ENCODE measurements at regions not wholly inside any gene's neighbourhood (a gene's known extent, or its start where the extent isn't known, plus 50 kb on each side); places are given as distances from the start of the nearest gene placed in this dataset.
"Not testable (repeated sequence)": the region's sequence is repeated elsewhere in the genome, so short reads cannot be mapped to it uniquely, and the experiment has no call there.

DNA sequence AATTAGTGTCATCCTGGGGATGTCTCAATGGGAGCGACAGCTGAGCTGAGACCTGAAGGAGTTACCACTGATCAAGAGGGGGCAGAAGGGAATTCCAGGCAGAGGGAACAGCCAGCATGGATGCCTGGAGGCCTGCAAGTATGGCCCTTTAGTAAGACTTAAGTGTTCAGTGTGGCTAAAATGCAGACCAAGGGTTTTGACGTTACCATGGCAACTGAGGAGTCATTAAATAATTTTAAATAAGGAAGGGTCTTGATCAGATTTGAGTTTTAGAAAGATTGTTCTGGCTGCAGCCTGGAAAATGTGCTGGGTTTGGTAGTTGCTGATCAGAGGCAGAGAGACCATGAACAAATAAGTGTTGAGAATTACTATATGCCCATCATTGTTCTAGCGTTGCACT is 285.5 kb downstream of the USP46 start:
- DNase-seq (ENCODE audit: low spot score), result no peak

DNA sequence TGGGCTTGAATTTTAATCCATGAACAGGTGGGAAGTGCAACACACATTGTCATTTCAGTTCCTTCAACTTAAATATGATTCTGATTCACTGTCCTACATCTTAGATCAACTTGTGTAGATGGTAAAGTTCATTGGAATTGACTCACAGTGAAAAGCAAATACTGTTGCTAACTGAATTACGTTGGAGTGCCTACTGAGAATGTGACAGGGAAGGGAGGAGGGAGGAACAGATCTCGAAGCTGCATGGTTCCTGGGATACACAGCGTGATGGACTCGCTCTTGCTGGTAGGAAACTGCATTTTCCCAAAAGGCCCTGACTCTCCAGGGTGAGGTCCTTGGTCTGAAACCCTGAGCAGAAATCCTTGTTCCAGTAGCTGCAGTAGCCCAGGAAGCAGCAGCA is 284.2 kb downstream of the USP46 start:
- no peak for DNase-seq (ENCODE audit: low spot score)

DNA sequence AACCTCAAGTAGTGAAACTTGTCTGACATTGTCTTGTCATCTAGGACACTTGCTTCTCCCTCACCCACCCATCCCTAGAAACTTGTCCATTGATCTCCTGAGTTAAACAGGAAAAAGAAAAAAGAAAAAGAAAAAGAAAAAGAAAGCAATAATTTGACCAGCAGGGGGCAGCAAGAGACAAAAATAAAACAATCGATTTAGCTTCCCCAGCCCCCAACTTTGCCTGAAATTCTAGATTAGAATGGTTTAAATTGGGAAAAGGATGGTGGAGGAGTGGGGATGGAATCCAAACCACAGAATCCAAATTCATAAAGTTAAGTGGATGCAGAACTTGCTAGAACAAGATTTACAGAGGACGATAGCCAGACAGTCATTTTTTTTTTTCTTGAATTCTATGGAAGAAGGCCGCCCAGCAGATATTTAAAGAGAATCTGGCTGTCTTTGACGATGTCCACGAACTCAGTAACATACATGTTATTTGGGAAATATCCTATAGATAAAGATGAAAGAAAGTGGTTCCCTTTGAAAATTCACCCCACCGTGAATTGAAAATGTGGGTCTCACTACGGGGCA is 282.9 kb downstream of the USP46 start:
- peak; percentile 33 for DNase-seq (ENCODE audit: low spot score)

DNA sequence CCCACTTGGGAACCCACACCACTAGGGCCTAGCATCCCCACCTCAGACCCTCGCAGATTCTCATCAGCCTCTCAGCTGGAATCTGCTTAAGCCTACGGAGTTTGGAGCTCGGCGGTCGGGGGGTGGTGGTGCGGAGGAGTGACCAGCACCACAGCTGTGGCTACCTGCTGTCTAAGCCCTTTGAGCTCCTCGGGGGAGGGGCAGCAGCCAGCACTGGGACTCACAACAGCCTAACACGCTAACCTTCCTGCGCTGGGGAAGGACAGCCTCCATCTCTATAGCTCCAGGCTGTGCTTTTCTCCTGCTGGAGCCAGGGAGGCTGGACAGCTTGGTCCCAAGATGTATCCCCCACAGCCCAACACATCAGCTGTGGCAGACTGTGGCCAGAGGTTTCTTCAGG is 281.5 kb downstream of the USP46 start:
- DNase-seq (ENCODE audit: low spot score), result no peak

DNA sequence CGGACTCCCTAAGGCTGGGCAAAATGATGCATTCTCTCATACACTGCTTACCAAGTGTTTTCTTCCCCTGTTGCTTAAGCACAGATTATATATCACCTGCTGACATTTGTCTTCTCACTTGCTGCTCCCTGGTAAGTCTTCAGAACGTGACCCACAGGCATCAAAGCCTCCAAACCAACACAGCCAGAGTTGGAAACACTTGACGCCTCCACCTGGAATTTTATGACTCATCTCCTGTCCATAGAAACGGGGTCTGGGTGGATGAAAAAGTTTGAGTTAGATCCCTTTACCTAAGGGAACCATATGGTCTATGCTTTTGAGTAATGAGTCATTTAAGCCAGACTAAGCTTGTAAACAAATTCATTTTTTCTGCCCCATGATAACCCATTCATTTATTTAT is 251.6 kb downstream of the USP46 start:
- no peak for DNase-seq (ENCODE audit: low spot score)

DNA sequence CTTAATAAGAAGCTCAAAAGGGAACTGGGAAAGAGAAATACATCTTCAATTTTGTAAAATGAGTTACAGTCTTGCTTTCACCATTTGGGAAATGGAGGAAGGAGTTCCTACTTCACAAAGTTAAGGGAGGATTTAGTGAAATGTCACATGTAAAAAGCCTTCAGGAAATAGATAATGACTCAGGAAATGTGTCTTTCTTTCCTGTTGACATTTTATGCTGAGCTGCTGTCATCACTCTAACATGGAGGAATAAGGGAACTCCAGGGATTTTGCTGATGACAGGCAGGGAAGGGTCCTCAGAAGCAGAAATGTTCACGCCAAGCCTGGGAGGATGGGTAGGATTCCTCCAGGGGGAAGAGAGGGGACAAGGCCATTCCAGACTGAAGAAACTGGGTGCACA is 251.1 kb downstream of the USP46 start:
- no peak for DNase-seq (ENCODE audit: low spot score)

DNA sequence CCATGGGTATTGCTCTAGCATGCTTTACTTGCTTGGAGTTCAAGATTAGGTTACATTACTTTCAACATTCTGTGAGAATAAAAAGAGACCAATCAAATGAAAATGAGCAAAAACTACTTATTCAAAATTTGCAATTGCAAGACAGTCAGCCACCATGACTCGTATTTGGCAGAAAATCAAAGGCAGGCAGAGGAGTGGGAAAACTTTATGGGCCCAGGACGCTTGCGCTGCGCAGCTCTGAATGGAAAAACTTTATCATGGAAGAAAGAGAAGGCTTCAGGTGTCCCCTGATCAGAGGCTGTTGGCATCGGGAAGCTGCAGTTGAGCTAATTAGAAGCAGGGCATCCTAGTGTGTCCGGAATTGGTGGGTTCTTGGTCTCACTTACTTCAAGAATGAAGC is 250.6 kb downstream of the USP46 start:
- no peak for DNase-seq (ENCODE audit: low spot score)

DNA sequence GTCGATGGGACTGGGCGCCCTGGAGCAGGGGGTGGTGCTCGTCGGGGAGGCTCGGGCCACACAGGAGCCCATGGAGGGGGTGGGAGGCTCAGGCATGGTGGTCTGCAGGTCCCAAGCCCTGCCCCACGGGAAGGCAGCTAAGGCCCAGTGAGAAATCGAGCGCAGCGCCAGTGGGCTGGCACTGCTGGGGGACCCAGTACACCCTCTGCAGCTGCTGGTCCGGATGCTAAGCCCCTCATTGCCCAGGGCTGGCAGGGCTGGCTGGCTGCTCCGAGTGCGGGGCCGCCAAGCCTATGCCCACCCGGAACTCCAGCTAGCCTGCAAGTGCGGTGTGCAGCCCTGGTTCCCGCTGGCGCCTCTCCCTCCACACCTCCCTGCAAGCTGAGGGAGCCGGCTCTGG is 249.3 kb downstream of the USP46 start:
- not testable (repeated sequence) for DNase-seq (ENCODE audit: low spot score)

DNA sequence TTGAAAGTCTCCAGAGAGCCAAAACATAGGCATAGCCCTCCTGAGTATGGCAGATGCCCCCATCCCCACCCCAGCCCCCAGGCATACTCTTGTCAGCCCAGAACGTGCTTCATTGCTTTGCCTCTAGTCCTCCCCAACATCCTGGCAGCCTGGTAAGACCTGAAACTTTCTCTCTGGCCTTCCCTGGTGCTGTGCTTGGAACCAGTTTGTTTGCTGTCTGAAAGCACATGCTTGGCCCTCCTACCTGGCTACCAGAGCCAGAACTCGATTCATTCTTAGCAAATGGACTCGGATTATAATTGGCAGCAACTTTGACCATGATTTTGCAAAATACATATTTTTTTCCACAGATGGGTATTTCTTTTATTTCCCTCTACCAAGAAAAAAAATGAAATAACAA is 248.1 kb downstream of the USP46 start:
- DNase-seq (ENCODE audit: low spot score), result no peak

DNA sequence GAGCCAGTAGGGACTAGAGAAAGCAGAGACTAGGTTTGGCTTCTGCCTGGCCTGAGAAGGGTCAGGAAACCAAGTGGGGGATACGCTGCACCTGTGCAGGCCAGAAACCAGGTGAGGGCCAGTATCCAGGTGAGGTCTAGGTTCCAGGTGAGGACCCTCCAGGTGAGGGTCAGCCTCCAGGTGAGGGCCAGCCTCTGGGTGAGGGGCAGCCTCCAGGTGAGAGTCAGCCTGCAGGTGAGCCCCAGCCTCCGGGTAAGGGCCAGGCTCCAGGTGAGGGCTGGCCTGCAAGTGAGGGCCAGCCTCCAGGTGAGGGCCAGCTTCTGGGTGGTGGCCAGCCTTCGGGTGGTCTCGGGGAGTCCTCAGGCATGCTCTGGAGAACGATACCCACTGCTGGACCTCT is 238.8 kb downstream of the USP46 start:
- DNase-seq (ENCODE audit: low spot score), result no peak

DNA sequence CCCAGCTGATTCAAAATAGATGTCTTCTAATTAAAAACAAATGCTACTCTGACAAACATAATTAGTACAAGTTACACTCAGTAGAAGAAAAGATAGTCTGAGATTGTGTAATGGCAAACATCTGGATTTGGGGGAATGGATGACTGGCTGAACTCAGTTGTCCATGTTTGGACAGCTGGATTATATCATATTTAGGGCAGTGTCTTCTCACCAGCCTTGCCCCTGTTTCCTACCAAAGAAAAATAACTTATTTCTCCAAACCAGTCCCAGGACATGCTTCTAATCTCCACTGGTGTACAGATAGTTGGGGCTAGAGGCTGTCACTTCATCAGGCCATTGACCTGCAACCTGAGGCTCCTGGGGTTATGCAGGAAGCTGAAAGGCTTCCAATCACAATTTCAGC is 237.3 kb downstream of the USP46 start:
- DNase-seq (ENCODE audit: low spot score), result no peak

DNA sequence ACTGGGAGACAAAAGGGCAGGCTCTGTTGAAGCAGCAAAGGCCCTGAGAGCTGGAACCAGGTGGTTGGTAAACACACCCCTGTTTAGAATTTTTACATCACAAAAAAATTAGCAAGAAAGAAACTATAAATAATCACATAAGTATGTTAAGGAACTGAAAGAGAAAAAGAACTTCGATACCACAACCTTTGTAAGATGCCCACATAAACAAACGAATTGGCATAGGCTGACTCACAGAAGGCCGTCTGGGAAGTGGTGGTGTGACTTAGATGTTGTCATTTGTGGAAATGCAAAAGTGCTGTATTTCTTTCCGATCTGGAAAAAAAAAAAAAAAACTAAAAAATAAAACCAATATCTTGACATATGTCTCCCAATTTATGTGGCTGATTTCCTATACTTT is 235.1 kb downstream of the USP46 start:
- DNase-seq (ENCODE audit: low spot score), result no peak

DNA sequence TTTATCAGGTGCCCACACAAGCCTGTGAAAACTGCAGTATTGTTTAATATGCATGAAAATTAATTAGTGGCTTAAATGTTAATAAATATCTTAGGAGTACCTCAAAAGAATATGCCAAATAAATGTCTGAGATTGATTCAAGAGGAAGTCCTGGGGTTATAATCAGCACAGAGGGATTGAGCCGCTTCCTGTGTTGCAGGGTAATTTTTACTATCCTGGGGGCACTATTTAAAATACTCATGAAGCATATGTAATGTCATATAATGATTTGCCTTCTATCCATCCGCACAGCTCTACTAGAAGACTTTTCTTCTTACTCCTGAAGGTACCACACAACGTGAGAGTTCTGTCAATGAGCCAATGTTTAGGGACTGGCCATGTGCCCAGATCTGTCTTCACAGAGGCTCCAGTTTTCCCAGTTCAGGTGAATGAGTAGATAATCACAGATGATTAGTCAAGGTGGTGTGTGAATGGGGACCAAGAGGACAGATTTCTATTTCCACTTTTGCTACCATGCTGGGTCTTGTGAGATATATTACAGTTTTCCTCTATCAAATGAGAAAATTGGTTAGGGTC is 233.3 kb downstream of the USP46 start:
- DNase-seq (ENCODE audit: low spot score), result no peak

DNA sequence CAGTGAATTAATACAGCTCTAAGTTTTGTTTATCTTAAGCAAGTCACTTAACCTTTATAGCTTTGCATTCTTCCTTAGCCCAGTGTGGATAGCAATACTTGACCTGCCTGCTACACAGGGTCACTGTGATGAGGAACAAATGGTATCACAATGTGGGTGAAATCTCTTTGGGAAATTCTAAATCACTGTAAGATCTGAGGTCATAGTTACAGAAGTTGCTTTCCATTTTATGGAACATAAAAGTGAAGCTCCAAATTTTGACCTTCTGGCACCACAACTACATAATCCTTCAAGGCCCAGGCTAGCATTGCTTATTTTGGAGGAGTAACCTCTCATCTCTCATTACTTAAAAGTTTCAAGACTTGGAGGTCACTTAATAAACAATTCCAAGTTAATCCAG is 227.7 kb downstream of the USP46 start:
- no peak for DNase-seq (ENCODE audit: low spot score)

DNA sequence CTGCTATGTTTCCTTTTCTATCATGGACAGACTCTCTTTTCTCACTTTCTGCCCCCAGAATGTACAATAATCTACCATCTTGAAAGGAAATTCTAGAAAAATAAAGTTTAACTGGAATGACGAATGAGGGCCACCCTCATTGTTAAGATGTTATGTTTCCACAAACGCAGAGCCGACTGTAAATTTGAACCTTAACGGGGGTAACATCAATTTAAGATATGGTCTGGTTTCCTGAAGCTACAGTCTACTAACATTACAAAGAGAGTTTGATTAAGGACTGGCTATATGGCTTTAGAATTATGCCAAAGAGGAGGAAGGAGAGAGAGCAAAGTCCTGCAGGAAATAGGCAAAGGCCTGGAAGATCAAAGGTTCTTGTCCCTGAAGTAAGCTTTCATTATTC is 227.2 kb downstream of the USP46 start:
- no peak for DNase-seq (ENCODE audit: low spot score)

DNA sequence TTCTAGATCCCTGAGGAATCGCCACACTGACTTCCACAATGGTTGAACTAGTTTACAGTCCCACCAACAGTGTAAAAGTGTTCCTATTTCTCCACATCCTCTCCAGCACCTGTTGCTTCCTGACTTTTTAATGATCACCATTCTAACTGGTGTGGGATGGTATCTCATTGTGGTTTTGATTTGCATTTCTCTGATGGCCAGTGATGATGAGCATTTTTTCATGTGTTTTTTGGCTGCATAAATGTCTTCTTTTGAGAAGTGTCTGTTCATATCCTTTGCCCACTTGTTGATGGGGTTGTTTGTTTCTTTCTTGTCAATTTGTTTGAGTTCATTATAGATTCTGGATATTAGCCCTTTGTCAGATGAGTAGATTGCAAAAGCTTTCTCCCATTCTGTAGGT is 216.6 kb downstream of the USP46 start:
- DNase-seq (ENCODE audit: low spot score), result not testable (repeated sequence)

DNA sequence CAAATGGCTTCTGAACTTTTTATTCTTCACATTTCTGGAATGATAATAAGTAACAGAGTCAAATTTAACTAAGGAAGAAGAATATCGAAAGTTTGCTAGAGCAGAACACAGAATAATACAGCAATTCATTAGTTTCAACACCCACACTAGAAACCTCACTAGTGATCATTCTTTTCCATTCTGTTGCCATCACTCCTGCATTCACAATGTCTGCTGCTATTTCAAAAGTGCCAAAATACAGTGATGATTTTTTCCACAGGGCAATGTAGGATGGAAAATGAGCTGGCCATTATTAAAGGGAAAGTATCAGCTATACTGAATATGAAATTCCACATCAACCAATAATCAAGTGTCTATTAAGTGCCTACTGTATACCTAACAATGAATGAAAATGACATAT is 186.7 kb downstream of the USP46 start:
- no peak for DNase-seq (ENCODE audit: low spot score)

DNA sequence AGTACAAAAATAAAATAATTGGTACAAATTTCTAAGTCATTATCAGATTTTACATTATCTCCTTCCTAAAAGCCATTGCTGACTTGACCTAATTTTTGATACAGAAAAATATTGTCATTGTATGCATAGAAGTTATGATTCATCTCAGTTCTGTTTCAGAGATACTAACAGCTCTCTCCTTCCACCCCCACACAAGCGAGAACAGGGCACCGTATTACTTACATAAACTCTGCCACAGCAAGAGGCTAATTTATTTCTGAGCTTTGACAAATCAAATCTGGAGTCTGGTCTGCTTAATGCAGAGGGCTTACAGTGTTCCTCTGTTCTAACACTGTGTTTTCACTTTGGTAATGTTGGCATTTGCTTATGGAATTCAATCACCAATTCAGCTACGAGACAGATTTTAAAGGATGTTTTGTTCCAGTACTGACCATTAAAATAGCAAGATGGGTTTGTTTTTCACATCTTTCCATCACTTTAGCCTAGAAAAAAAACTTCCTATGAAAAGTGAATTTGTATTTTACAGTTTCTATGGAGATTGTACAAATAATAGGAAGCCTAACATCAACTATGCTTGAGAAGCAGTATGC is 181.8 kb downstream of the USP46 start:
- DNase-seq (ENCODE audit: low spot score), result no peak

DNA sequence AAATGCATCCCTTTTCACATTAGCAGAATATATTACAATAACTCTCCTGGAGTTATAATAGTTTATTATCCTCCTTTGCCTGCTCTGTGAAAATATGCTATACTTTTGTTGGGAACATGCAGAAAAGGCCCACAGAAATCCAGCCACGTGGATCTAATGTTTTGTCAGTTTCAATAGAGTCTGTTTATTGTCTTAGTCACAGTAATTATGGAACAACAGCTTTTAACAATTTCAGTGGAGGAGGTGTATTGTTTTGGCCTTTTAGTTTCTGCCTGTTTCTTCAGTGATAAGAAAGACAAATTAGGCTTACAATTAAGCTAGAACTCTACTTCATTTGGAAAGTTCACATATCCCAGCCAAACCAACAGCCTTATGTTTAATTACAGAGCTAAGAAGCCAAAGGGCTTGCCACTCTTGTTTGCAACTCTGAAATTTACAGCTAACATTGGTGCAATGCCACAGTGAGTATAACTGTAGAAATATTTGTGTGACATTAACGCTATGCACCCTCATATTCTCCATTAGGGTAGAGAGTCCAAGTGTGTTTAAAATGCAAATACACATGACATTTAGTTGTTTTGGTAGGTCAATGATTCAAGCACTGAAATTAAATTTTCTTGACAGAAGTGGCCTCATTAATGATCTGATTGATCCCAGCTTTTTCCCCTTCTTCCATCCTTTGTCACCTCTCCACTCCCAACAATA is 175.8 kb downstream of the USP46 start:
- no peak for DNase-seq (ENCODE audit: low spot score)

DNA sequence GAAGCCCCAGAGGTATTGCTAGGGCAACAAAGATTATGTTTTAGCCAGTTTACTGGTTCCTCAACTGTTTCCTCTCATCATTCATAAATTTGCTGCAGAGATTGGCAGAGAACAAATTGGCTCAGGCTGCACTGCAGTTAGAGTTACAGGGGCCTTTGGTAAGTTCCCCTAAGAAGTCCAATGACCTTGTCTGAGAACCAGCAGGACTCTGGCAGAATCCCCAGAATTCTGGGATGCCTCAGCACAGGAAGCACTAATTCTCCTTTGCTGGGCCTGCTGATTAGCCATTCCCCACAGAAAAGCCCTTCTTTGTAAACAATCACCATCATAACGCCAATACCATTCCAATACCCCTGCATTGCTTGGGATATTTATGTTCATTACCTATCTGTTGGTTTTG is 151.3 kb downstream of the USP46 start:
- no peak for DNase-seq (ENCODE audit: low spot score)

DNA sequence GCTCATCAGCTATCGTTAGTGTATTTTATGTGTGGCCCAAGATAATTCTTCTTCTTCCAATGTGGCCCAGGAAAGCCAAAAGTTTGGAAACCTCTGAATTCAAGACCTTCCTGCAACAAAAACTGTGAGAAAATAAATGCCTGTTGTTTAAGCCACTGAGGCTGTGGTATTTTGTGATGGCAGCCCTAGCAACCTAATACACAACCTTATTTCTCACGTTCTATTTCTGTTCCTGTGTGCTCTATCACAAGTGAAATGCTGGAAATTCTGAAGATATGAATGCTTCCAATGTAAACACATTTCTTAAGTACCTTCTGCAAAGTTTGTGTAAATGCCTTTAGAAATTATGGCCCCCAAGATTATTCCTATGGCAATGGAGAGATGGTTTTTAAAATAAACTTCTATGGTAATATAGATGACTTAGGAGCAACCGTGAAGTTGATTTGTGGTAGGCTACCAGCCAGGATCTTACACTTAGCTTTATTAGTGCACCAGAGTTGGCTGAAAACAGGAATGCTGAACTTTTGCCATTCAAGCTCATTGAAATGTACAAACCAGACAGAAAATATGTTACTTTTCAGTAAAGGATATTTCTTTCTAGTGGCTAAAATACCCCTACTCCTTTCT is 148.0 kb downstream of the USP46 start:
- DNase-seq (ENCODE audit: low spot score), result no peak

DNA sequence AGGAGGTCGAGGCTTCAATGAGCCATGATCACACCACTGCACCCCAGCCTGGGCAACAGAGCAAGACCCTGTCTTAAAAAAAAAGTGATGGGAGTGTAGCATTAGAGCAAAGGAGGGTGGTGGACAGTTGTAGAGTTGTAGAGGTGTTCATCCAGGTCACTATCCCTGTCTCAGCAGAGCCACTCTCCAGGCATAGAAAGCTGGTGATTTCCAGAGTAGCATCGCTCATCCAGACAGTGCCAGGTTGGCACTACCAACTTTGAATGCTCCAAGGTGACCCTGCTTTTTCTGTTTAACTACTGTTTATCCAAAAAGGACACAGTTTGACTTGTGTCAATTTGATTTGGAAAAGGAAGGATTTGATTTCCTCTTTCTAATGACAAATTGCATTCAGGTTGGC is 147.3 kb downstream of the USP46 start:
- no peak for DNase-seq (ENCODE audit: low spot score)

DNA sequence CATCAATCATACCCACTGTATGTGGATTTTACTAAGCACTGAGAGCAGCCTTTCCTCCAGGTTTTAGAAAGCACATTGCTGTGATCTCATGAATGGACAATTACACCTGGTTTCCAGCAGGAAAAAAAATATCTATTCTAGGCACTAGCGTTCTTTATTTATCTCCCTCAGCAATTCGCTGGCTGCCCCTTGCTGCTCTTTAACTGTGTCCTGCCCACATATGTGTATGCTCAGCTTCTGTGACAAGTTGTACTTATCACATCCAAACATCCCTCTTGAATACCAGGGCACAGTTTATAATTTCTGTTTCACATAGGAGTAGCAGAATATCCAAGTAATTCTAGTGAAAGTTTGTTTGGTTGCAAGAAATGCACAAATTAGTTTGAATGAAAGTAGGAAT is 146.8 kb downstream of the USP46 start:
- no peak for DNase-seq (ENCODE audit: low spot score)

All from D341Med (cell line).